CD4-positive, alpha-beta T cell (primary cell): ENCODE measurements at regions not wholly inside any gene's neighbourhood (a gene's known extent, or its start where the extent isn't known, plus 50 kb on each side); places are given as distances from the start of the nearest gene placed in this dataset.

ENCODE experiments used
- ATAC-seq: fragments of 200-7000 bp; cut with Tn5 transposase; one replicate; pipeline ENCODE4 v1.10.0; 2022; ENCODE audit warnings: mild to moderate bottlenecking; ENCODE audit not compliant: poor library complexity
- CTCF ChIA-PET: fragments of 350-600 bp; sonication (Branson Sonifier 250); formaldehyde crosslinking; loops from one replicate; lab custom pipeline; 2021; ENCODE audit warnings: antibody characterized with exemption, inconsistent platforms; lab: Charles Lee
- POLR2A ChIA-PET: fragments of 350-600 bp; sonication (Branson Sonifier 250); formaldehyde crosslinking; loops from one replicate; lab custom pipeline; 2021; ENCODE audit warnings: antibody characterized with exemption, inconsistent platforms; lab: Charles Lee
- DNase-seq, 14 experiments: peaks; one replicate each; pipeline ENCODE4 v3.0.0-alpha.2; 2013 to 2020; ENCODE audit warnings: mixed read lengths in 2 of 14
- H3K27ac ChIP-seq, 2 donors: one replicate each; pipeline versions ENCODE4 v1.5.1 to v1.7.0; 2013; ENCODE audit warnings: low read length in 2 of 2, low read depth in 1 of 2, mild to moderate bottlenecking in 1 of 2
- H3K27me3 ChIP-seq, 2 experiments: 1 replicate in 1 of 2; 2 replicates in 1 of 2; pipeline versions ENCODE4 v1.6.1 to v1.7.0; 2013; ENCODE audit warnings: low read length in 2 of 2, control low read depth in 1 of 2, mild to moderate bottlenecking in 1 of 2, moderate library complexity in 1 of 2; ENCODE audit not compliant: insufficient read depth in 2 of 2, control insufficient read depth in 1 of 2
- H3K36me3 ChIP-seq: one replicate; pipeline ENCODE4 v1.6.1; 2013; ENCODE audit warnings: low read length, control low read depth; ENCODE audit not compliant: insufficient read depth
- H3K4me1 ChIP-seq: one replicate; pipeline ENCODE4 v1.6.1; 2013; ENCODE audit warnings: low read length, control low read depth; ENCODE audit not compliant: insufficient read depth
- H3K4me3 ChIP-seq: one replicate; pipeline ENCODE4 v1.5.1; 2013; ENCODE audit warnings: mild to moderate bottlenecking, low read length, moderate library complexity
- H3K9me3 ChIP-seq, 2 experiments: 1 replicate in 1 of 2; 2 replicates in 1 of 2; pipeline versions ENCODE4 v1.6.1 to v1.7.0; 2013; ENCODE audit warnings: low read length in 2 of 2, mild to moderate bottlenecking in 2 of 2, control low read depth in 1 of 2, moderate library complexity in 1 of 2; ENCODE audit not compliant: control insufficient read depth in 1 of 2, insufficient read depth in 1 of 2
- H3K27ac Mint-ChIP-seq: one replicate; pipeline ENCODE4 v1.8.0; 2020; ENCODE audit warnings: mixed read lengths
- H3K27me3 Mint-ChIP-seq: one replicate; pipeline ENCODE4 v1.8.0; 2021; ENCODE audit warnings: mixed read lengths
- H3K36me3 Mint-ChIP-seq: one replicate; pipeline ENCODE4 v1.8.0; 2021; ENCODE audit warnings: low read depth, mixed read lengths
- H3K4me1 Mint-ChIP-seq: one replicate; pipeline ENCODE4 v1.8.0; 2021; ENCODE audit warnings: low read depth, mixed read lengths
- H3K4me3 Mint-ChIP-seq: one replicate; pipeline ENCODE4 v1.8.0; 2020; ENCODE audit warnings: mild to moderate bottlenecking, mixed read lengths
- H3K9me3 Mint-ChIP-seq: one replicate; pipeline ENCODE4 v1.8.0; 2020; ENCODE audit warnings: mixed read lengths
- intact Hi-C, 2 experiments: fragments of 100-400 bp; cut with DNase I in 1 of 2; cut with micrococcal nuclease in 1 of 2; formaldehyde crosslinking; loops; one replicate each; pipeline versions ENCODE4 v1.15.1 to v1.9.0; 2023 to 2025; cut with DNase I, micrococcal nuclease
- TF ChIP-seq, protein P1 (sequence below): fragments of 200-600 bp; IDR thresholded peaks from one replicate; pipeline ENCODE4 v1.8.0; 2022; ENCODE audit warnings: antibody characterized with exemption, mild to moderate bottlenecking

DNA sequence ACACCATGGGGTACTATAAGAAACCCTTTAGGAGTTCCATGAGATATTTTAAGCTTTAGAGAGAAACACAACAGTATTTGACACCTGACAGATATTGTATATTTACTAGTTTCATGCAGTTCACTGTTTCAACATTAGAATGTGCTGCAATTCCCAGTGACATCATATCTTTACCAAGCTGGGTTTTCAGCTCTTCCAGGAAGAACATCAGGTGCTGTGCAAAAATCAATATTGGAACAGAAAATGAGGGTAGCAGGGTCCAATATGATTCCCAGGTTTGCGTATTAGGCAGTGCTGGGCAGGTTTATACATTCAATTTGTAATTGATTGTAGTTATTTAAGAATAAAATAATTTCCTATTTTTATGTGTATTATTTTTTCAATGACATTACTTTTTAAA lies 500.0 kb upstream of the EPHA7 start:
- POLR2A ChIA-PET: no interaction called here

DNA sequence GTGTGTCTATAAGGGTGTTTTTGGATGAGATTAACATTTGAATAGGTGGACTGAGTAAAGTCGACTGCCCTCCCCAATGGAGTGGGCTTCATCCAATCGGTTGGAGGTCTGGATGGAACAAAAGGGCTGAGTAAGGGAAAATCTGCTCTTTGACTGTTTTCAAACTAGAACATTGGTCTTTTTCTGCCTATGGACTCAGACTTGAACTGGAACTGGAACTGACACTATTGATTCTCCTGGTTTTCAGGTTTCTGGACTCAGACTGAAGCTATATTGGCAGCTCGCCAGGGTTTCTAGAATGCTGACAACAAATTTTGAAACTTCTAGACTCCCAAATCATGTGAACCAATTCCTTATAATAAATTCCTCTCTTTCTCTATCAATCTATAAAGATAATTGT lies 498.9 kb upstream of the EPHA7 start:
- H3K4me1 ChIP-seq: no peaks in the 10 kb centered on the region
- H3K27ac ChIP-seq: no peak overlapping the region
- peaks cover 0 to 4% of the 10 kb centered on the region in 2 experiments for H3K9me3 ChIP-seq
- Mint-ChIP-seq H3K4me1 (no peaks in the 10 kb centered on the region), H3K36me3 (no peaks in the 10 kb centered on the region), H3K27ac (no peak overlapping the region), H3K4me3 (no peak overlapping the region), H3K27me3 (no peaks in the 10 kb centered on the region), H3K9me3 (peaks cover 12% of the 10 kb centered on the region)
- no peaks in the 10 kb centered on the region for H3K27me3 ChIP-seq
- POLR2A ChIA-PET: no interaction called here
- ATAC-seq: no peak
- intact Hi-C loops: no loop called here
- CTCF ChIA-PET: no interaction called here
- H3K4me3 ChIP-seq: no peak overlapping the region
- no peak for DNase-seq
- no peaks in the 10 kb centered on the region for H3K36me3 ChIP-seq
- TF ChIP-seq, protein P1, sequence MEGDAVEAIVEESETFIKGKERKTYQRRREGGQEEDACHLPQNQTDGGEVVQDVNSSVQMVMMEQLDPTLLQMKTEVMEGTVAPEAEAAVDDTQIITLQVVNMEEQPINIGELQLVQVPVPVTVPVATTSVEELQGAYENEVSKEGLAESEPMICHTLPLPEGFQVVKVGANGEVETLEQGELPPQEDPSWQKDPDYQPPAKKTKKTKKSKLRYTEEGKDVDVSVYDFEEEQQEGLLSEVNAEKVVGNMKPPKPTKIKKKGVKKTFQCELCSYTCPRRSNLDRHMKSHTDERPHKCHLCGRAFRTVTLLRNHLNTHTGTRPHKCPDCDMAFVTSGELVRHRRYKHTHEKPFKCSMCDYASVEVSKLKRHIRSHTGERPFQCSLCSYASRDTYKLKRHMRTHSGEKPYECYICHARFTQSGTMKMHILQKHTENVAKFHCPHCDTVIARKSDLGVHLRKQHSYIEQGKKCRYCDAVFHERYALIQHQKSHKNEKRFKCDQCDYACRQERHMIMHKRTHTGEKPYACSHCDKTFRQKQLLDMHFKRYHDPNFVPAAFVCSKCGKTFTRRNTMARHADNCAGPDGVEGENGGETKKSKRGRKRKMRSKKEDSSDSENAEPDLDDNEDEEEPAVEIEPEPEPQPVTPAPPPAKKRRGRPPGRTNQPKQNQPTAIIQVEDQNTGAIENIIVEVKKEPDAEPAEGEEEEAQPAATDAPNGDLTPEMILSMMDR: no peak

More for the DNA sequence above, 500.0 kb upstream of the EPHA7 start:
- no peaks in the 10 kb centered on the region for H3K36me3 ChIP-seq
- TF ChIP-seq, protein P1: no peak
- peaks cover 0 to 4% of the 10 kb centered on the region in 2 experiments for H3K9me3 ChIP-seq
- no peak overlapping the region for H3K4me3 ChIP-seq
- intact Hi-C loops: no loop called here
- Mint-ChIP-seq H3K9me3 (peaks cover 12% of the 10 kb centered on the region), H3K4me3 (no peak overlapping the region), H3K36me3 (no peaks in the 10 kb centered on the region), H3K27me3 (no peaks in the 10 kb centered on the region), H3K4me1 (no peaks in the 10 kb centered on the region), H3K27ac (no peak overlapping the region)
- no peak overlapping the region for H3K27ac ChIP-seq
- H3K4me1 ChIP-seq: no peaks in the 10 kb centered on the region
- no peaks in the 10 kb centered on the region for H3K27me3 ChIP-seq
- no peak for ATAC-seq
- DNase-seq: no peak
- CTCF ChIA-PET: no interaction called here

DNA sequence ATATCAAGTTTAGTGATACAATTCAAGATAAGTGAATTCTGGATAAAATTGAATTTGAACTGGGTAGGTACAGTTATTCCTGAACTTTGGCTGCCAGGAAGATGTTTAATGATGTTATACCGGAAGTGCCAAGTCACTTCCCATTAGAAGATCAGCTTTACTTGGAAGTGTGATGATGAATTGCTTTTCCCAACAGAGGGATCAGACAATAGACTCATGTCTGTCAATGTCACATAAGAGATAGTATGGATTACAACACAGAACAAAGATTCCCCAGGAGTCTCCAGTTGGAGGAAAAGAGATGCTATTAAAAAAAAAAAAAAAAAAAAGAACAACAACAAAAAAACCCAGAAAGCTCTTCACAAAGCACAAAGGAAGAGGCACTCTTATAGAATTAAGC lies 497.9 kb upstream of the EPHA7 start:
- no peak overlapping the region for H3K4me3 Mint-ChIP-seq
- DNase-seq: no peak
- H3K9me3 Mint-ChIP-seq: peaks cover 12% of the 10 kb centered on the region
- CTCF ChIA-PET: no interaction called here
- no peaks in the 10 kb centered on the region for H3K4me1 ChIP-seq
- no peaks in the 10 kb centered on the region for H3K27me3 ChIP-seq
- H3K4me3 ChIP-seq: no peak overlapping the region
- H3K36me3 ChIP-seq: no peaks in the 10 kb centered on the region
- H3K27me3 Mint-ChIP-seq: no peaks in the 10 kb centered on the region
- ATAC-seq: no peak
- no peaks in the 10 kb centered on the region for H3K4me1 Mint-ChIP-seq
- H3K27ac Mint-ChIP-seq: no peak overlapping the region
- intact Hi-C loops: no loop called here
- H3K9me3 ChIP-seq: peaks cover 0 to 4% of the 10 kb centered on the region in 2 experiments
- H3K27ac ChIP-seq: no peak overlapping the region
- POLR2A ChIA-PET: no interaction called here
- TF ChIP-seq, protein P1: no peak
- no peaks in the 10 kb centered on the region for H3K36me3 Mint-ChIP-seq
